SKM-1 (cell line): ENCODE measurements at regions not wholly inside any gene's neighbourhood (a gene's known extent, or its start where the extent isn't known, plus 50 kb on each side); places are given as distances from the start of the nearest gene placed in this dataset.
"Not testable (repeated sequence)": the region's sequence is repeated elsewhere in the genome, so short reads cannot be mapped to it uniquely, and the experiment has no call there.

Source experiments
- DNase-seq: peaks from one replicate; lab custom pipeline; 2025; ENCODE audit not compliant: unreplicated experiment; lab: John Stamatoyannopoulos, UW

DNA sequence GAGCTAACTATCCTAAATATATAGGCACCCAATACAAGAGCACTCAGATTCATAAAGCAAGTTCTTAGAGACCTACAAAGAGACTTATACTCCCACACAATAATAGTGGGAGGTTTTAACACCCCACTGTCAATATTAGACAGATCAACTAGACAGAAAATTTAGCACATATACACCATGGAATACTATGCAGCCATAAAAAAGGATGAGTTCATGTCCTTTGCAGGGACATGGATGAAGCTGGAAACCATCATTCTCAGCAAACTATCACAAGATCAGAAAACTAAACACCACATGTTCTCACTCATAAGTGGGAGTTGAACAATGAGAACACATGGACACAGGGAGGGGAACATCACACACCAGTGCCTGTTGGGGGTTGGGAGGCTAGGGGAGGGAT, 358.9 kb upstream of the KCND2 start:
- DNase-seq, result not testable (repeated sequence)

DNA sequence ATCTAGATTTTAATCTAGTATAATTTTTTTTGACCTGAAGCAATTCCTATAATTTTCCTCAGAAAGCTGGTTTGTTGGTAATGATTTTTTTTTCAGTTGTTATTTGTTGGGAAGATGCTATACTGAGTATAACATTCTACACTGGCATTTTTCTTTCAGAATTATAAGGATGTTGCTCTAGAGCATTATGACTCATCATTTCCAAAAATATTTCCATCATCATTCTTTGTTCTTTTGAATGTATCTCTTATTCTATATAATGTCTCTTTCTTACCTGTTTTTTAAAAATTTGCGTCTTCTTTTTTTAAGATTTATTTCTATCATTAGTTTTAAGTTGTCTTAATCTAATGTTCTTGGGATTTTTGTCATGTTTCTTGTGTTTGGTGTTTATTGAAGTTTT, 356.5 kb upstream of the KCND2 start:
- DNase-seq, result no peak

DNA sequence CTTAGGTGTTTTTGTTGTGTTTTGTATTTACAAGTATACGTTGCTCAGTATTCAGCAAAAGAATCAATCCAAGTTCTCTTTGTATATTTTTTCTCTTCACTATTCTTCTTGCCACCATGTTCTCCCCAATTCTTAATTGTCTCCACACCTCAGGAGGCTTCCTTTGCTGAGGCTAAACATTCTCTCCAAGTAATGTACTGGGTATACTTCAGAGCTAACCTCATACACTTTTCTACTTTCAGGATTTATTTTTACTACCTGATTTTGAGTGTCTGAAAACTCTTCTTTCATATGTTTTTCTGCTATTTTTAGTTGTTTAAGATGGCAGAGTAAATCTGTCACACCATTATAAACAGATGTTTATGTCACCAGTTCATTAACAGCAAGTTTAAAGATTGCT, 354.8 kb upstream of the KCND2 start:
- no peak for DNase-seq

DNA sequence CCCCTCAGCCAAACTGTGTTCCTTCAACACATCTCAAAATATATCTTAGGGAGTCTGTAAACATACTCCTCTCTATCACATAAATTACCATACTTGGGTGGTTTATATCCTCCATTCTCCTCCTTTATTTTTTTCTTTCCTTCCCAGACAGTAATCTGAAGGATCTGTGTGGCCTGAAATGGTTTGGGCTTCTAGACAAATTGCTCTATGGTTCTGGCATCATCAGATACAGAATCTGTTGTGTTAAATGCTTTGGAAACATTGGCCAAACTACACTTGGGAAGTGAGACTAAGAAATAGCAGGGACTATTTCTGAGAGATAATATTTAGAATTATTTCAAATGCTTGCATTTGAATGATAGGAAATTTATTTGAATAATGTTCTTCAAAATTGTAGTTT, 353.0 kb upstream of the KCND2 start:
- no peak for DNase-seq

DNA sequence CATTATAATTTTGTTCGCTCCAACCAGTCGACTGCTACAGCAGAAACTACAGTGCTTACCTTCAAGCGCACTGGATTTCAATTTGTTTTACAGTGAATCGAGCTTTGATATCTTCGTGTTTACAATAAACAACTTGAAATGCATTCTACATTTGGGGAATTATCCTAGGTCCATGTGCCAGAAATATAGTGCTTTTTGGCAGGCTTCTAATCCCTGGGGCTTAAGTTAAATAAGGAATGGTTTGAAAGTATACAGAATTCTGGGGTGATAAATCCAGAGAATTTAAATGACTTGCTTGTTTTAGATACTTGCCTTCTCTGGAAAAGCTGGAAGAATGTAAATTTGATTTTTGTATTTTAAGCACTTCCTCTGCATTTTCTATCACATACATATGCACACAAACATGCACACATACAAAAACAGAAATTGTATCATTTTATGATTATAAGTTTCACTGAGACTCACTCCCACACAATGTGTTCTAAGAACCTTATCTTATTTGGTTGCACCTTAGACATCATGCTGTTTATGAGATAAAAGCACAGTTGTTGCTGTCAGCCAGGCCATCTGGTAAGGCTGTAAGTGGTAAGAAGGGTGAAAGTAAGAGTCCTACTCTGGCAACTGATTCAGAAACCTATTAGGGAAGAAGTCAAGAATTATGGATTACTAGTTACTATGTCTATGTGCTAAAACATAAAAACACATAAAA, 347.2 kb upstream of the KCND2 start:
- no peak for DNase-seq

DNA sequence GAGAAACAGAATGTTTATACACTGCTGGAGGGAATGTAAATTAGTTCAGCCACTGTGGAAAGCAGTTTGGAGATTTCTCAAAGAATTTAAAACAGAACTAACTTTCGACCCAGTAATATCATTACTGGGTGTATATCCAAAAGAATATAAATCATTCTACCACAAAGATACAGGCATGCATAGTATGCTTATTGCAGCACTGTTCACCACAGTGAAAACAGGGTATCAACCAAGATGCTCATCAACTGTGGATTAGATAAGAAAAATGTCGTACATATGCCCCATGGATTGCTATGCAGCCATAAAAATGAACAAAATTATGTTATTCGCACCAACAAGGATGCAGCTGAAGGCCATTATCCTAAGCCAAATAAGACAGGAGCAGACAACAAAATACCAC, 343.1 kb upstream of the KCND2 start:
- no peak for DNase-seq

DNA sequence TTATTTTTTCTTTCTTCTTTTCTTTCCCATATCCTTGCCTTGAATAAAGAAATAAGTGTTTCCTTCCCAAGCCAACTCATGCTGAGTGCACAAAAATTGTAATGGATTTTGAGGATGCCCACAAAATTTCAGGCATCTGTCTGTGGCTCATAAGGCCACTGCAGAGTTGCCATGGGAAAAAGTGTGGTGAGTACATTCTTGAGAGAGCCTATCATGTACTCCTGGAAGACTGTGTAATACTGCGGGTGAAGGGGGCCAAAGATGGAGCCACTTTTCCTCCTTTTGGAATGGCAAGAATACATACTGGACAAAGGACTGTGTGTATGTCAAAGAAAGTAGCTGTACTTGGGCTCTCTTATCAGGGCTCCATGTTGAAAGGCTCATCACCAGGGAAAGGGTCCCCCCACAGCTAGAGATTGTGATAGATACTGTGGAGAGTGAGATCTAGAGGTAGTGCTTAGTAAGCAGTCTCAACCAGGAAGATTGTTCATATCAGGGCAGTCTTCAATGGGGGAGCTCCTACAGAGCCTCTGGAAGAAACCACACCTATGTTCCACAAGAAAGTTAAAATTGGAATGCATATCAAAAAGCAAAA, 341.6 kb upstream of the KCND2 start:
- no peak for DNase-seq

DNA sequence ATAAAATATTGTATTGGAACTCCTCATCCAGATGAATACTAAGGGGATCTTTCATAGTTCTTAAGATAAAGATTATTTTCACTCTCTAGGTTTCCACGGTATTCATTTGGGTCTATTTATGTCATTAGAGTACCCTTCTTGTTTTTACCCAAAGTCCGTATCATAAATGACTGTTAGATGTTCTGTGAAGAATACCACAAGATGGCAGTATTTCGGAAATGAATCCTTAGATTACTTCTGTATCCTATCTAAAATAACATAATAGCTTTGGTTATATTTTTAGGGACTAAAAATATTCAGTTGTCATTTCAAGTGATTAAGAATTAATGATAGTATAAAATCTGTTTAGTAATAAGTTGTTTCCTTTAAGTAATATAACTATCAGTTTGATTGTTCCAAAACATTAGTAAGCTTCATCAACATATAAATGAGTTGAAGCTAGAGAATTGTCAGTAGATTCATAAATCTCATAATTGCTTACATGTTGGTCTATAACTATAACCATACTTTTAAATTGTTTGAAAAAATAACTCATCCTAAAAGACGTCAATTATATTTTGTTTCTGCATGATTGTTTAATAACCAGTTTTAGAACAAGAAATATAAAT, 337.5 kb upstream of the KCND2 start:
- DNase-seq, result peak; percentile 43

DNA sequence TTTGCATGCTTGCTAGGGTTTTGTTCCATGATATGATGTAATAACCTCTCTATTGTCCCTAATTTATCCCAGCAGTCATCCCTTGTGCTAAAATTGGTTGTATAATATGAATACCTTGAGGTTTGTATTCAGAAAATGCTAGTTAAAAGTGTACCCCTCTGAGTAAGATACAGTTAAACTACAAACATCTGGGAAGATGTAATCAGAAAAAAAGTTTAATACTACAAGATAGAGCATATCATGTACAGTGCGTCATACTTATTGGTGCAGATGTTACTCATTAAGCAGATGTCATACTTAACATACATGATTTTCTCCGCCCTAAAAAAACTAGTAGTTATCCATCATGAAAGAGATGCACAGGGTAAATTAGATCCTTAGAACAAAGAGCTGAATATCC, 336.1 kb upstream of the KCND2 start:
- DNase-seq, result no peak

DNA sequence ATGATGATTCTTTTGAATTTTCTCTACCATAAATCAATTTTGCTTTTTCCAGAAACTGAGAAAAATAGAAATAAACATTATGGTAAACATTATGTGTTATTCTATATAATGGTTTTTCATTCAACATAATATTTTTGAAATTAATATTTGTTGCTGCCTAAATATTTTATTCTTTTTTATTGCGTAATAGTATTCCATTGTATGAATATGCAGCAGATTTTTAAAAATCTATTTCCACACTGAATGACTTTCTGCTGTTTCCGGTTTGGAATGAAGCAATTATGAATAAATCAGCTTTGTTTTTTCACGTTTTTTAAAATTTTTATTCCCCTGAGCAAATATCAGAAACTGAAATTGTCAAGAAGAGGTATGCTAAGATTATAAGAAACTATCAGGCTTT, 335.2 kb upstream of the KCND2 start:
- DNase-seq, result no peak

DNA sequence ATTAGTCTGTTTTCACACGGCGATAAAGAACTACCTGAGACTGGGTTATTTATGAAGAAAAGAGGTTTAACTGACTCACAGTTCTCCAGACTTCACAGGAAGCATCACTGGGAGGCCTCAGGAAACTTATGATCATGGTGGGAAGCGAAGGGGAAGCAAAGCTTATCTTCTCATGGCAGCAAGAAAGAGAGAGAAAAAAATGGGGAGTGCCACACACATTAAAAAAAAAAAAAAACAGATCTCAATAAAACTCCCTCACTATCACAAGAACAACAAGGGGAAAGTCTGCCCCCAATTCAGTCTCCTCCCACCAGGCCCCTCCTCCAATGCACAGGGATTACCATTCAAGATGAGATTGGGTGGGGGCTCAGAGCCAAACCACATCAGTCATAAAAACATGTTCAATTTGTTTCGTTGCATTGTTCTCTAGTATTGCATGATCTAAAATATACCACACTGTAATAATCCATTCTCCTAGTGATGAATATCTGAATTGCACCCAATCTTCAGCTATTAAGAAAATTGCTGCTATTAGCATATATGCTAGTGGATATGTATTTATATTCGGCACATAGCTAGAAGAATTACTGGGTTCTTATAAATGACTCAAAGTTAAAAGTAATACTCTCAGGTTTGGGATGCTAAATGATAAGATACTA, 328.9 kb upstream of the KCND2 start:
- no peak for DNase-seq

DNA sequence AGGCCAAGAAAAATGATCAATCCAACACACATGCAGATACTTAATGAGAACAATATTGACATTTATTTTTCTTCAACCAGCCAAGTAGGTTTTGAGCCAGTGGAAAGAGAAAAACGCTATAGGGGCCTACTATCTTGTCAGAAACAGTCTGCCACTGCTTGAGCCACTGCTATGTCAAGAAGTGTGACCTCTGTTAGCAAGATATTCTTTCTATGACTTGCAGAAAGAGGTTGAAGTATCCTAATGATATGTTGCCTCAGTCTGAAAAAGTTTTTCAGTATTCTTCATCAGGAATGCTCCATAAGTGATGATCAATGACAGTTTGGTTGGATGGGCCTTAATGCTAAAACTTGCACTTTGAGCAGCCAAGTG, 328.4 kb upstream of the KCND2 start:
- no peak for DNase-seq

DNA sequence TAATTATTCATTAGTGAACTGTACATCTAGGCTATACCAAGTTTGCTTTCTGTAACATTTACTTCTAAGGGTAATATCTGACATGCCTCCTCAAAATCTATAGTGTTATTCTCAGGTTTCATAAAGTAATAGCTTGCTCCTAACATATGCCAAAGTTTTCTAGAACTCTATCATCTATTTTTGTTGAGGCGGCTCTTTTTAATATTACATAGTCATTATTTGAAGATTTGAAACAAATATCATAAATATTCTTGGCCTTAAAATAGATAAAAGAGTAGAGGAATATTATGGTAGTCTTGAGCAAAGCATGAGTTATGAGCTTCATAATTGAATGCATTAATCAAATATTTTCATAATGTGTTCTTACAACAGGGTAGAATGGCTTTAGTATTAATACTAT, 327.2 kb upstream of the KCND2 start:
- no peak for DNase-seq

DNA sequence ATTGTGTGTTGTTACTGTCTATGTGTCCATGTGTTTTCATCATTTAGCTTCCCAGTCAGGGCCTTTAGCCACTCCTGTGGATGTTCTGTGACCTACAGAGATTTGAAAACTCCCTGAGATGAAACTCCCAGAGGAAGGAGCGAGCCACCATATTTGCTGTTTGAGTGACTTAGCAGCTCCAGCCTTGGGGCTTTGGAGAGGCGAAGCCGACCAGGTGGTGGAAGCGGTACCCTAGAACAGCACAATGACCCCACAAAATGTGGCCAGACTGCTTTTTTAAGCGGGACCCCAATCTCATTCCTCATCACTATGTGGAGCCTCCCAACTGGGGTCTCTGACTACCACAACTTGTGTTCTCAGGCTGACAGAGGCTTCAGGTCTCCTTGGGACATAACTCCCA, 323.9 kb upstream of the KCND2 start:
- no peak for DNase-seq

DNA sequence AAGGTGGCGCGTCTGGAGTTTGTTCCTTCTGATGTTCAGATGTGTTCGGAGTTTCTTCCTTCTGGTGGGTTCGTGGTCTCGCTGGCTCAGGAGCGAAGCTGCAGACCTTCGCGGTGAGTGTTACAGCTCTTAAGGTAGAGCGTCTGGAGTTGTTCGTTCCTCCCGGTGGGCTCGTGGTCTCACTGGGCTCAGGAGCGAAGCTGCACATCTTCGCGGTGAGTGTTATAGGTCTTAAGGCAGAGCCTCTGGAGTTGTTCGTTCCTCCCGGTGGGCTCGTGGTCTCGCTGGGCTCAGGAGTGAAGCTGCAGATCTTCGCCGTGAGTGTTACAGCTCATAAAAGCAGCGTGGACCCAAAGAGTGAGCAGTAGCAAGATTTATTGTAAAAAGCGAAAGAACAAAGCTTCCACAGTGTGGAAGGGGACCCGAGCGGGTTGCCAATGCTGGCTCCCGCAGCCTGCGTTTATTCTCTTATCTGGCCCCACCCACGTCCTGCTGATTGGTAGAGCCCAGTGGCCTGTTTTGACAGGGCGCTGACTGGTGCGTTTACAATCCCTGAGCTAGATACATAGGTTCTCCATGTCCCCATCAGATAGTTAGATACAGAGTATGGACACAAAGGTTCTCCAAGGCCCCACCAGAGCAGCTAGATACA, 322.5 kb upstream of the KCND2 start:
- DNase-seq, result not testable (repeated sequence)

DNA sequence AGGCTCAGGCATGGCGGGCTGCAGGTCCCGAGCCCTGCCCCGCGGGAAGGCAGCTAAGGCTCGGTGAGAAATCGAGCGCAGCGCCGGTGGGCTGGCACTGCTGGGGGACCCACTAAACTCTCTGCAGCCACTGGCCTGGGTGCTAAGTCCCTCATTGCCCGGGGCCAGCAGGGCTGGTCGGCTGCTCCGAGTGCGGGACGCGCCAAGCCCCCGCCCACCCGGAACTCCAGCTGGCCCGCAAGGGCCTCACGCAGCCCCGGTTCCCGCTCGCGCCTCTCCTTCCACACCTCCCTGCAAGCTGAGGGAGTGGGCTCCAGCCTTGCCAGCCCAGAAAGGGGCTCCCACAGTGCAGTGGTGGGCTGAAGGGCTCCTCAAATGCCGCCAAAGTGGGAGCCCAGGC, 321.4 kb upstream of the KCND2 start:
- not testable (repeated sequence) for DNase-seq

DNA sequence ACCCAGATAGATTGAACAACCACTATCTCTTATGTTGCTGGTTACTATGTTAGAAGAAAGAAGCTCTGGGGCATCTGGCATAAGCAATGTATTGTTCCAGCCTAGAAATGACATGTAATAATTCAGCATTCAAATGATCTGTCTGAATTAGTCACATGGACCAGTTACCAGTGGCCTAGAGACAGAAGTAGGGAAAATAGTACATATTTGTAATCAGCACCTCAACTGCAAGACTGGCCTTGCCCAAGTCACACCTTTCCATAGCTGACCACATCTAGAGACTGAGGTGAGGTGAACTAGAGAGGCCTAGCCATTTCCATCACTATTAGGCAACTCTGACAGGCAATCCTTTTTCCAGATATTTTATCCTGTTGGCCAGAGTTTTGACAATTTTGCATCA, 315.6 kb upstream of the KCND2 start:
- DNase-seq, result no peak

DNA sequence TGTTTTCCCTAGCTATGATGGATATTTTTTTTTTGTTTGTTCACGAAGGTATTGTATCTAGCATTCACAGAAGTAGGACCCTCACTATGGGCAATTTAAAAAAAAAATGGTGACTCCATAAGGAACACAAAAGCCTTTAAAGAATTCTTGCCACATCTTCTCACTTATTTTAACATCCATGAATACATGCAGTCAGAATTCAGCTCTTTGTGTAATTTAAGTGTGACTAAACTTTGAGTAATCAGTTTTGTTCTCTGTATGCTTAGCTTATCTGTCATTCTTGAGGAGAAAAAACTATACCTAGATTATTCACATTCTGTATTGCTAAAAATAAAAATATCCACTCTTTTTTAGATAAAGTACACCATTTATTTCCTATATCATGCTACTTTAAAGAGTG, 313.2 kb upstream of the KCND2 start:
- DNase-seq, result no peak

DNA sequence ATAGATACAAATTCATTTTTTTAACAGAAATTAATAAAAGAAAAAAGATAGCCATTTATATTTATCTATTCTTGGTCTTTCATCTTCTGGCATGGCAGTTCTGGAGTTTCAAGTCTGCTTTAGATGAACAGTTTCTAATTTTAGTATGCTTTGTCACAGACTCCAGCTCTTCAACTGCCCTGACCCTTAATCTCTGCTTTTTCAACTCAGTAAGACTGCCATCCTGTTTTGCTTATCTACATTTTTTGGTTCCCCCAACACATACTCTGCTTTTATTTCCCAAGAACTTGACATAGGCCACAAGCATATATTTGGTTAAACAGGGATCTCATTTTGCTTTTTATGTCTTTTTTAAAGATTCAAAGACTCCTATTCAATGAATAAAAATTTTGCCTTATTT, 309.3 kb upstream of the KCND2 start:
- no peak for DNase-seq

DNA sequence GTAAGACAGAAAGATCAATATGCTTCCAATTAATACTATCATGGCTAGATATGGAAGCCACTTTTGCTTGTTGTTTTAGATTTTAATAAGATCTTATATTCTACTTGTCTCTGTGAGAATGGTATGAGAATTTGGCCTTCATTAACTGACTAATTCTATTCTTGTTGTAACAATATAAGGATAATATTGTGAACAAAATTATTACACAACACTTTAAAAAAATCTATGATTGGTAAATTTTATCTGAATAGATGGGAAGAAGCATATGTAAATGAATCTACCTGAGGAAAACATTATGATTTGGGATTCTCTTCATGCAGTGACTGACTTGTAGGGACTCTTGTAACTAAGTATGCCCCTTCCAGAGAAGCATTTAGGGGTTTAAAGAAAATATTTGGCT, 308.9 kb upstream of the KCND2 start:
- DNase-seq, result no peak

DNA sequence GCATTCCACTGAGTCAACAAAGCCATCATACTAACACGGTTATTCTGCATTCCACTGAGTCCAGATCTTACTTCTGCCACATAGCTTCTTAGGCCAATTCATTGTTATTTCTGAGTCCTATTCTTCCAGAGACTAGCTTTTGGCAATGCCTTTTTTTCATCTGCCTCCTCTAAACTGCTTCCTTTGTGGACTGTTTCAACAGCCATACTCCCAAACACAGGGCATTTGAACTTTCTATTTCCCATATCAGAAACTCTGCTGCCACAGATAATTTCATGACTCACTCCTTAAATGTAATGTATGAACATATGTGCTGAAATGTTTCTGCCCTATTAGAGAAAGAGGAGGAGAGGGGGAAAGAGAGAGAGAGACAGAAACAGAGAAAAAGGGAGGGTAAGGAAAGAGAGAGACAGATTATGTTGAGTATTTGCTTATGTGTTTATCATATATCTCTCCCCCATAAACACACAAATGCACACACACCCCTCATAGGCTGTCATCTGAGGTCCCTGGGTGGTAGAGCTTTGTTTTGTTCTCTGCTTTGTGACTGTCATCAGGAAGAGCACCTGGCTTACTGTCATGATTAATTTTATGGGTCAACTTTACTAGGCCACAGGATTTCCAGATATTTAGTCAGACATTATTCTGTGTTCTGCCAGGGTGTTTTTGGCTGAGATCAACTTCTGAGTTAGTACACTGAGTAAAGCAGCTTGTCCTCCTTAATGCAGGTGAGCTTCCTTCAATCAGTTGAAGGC, 308.0 kb upstream of the KCND2 start:
- no peak for DNase-seq
